HEK293 (cell line): ENCODE measurements at regions not wholly inside any gene's neighbourhood (a gene's known extent, or its start where the extent isn't known, plus 50 kb on each side); places are given as distances from the start of the nearest gene placed in this dataset.

ENCODE experiments used
- CTCF ChIA-PET: fragments of 350-600 bp; formaldehyde crosslinking; extraction: SDS; loops from one replicate; lab custom pipeline; 2021; ENCODE audit warnings: antibody characterized with exemption; lab: Yijun Ruan, JAX
- POLR2A ChIA-PET: fragments of 300-600 bp; formaldehyde crosslinking; extraction: SDS; loops from one replicate; lab custom pipeline; 2020; ENCODE audit warnings: antibody characterized with exemption, inconsistent platforms; lab: Yijun Ruan, JAX
- H3K27ac ChIP-seq: fragments of 200-500 bp; sonication (Bioruptor generic); 2 replicates; pipeline ENCODE4 v1.5.1; 2014; ENCODE audit warnings: low read depth, low read length, control low read depth, inconsistent platforms; ENCODE audit errors: extremely low read depth
- H3K36me3 ChIP-seq, 2 experiments: fragments of 200-500 bp in 1 of 2; sonication (Bioruptor generic) in 1 of 2; 1 replicate in 1 of 2; 2 replicates in 1 of 2; pipeline ENCODE4 v1.5.1; 2014 to 2017; ENCODE audit warnings: inconsistent platforms in 2 of 2, low read length in 2 of 2; ENCODE audit not compliant: control insufficient read depth in 2 of 2, insufficient read depth in 1 of 2
- H3K4me1 ChIP-seq: fragments of 200-500 bp; sonication (Bioruptor generic); 2 replicates; pipeline ENCODE4 v1.5.1; 2014; ENCODE audit warnings: mild to moderate bottlenecking, low read length, inconsistent platforms; ENCODE audit not compliant: control insufficient read depth, insufficient read depth
- H3K4me3 ChIP-seq: 2 replicates; pipeline ENCODE4 v1.5.1; 2011; ENCODE audit warnings: low read depth, mild to moderate bottlenecking, control low read depth, low read length, moderate library complexity
- H3K9me3 ChIP-seq: fragments of 200-500 bp; sonication (Bioruptor generic); 2 replicates; pipeline ENCODE4 v1.5.1; 2014; ENCODE audit warnings: low read depth, low read length, inconsistent platforms; ENCODE audit not compliant: control insufficient read depth, insufficient read depth
- BCL11A ChIP-seq: fragments of 450-650 bp; formaldehyde crosslinking; IDR thresholded peaks from 2 replicates; pipeline ENCODE4 v1.5.1; 2016; ENCODE audit warnings: low read depth, missing biosample characterization, missing genetic modification characterization
- GLI2 ChIP-seq: fragments of 450-650 bp; formaldehyde crosslinking; IDR thresholded peaks from 2 replicates; pipeline ENCODE4; 2017; ENCODE audit warnings: missing biosample characterization, missing genetic modification characterization, low read depth, borderline replicate concordance
- GLIS1 ChIP-seq: fragments of 450-650 bp; formaldehyde crosslinking; IDR thresholded peaks from 2 replicates; pipeline ENCODE4 v1.5.1; 2016; ENCODE audit warnings: missing biosample characterization, missing genetic modification characterization
- KLF10 ChIP-seq: fragments of 450-650 bp; IDR thresholded peaks from 2 replicates; pipeline ENCODE4 v1.5.1; 2018; ENCODE audit warnings: missing biosample characterization, mild to moderate bottlenecking, missing genetic modification characterization
- WT1 ChIP-seq: fragments of 450-650 bp; formaldehyde crosslinking; IDR thresholded peaks from 2 replicates; pipeline ENCODE4 v1.5.1; 2016; ENCODE audit warnings: missing biosample characterization, missing genetic modification characterization
- ZBTB21 ChIP-seq: fragments of 450-650 bp; formaldehyde crosslinking; IDR thresholded peaks from 2 replicates; pipeline ENCODE4 v1.5.1; 2017; ENCODE audit warnings: missing biosample characterization, missing genetic modification characterization
- ZBTB48 ChIP-seq: fragments of 450-650 bp; formaldehyde crosslinking; IDR thresholded peaks from 2 replicates; pipeline ENCODE4 v1.5.1; 2016; ENCODE audit warnings: missing biosample characterization, missing genetic modification characterization
- ZNF148 ChIP-seq: fragments of 450-650 bp; formaldehyde crosslinking; IDR thresholded peaks from 2 replicates; pipeline ENCODE4 v1.5.0; 2017; ENCODE audit warnings: missing biosample characterization, missing genetic modification characterization, borderline replicate concordance
- ZNF169 ChIP-seq: fragments of 450-650 bp; formaldehyde crosslinking; IDR thresholded peaks from 2 replicates; pipeline ENCODE4 v1.5.1; 2016; ENCODE audit warnings: missing biosample characterization, missing genetic modification characterization
- ZNF221 ChIP-seq: fragments of 450-650 bp; formaldehyde crosslinking; IDR thresholded peaks from 2 replicates; pipeline ENCODE4 v1.5.1; 2017; ENCODE audit warnings: missing biosample characterization, missing genetic modification characterization, borderline replicate concordance
- ZNF223 ChIP-seq: fragments of 450-650 bp; formaldehyde crosslinking; IDR thresholded peaks from 2 replicates; pipeline ENCODE4 v1.5.1; 2016; ENCODE audit warnings: missing biosample characterization, missing genetic modification characterization
- ZNF26 ChIP-seq: fragments of 450-650 bp; formaldehyde crosslinking; IDR thresholded peaks from 2 replicates; pipeline ENCODE4 v1.5.1; 2016; ENCODE audit warnings: missing biosample characterization, missing genetic modification characterization
- ZNF324 ChIP-seq: fragments of 450-650 bp; formaldehyde crosslinking; IDR thresholded peaks from 2 replicates; pipeline ENCODE4 v1.5.1; 2016; ENCODE audit warnings: missing biosample characterization, missing genetic modification characterization
- ZNF350 ChIP-seq: fragments of 450-650 bp; formaldehyde crosslinking; IDR thresholded peaks from 2 replicates; pipeline ENCODE4 v1.5.0; 2017; ENCODE audit warnings: missing biosample characterization, mild to moderate bottlenecking, missing genetic modification characterization
- ZNF354C ChIP-seq: fragments of 450-650 bp; formaldehyde crosslinking; IDR thresholded peaks from 2 replicates; pipeline ENCODE4 v1.5.1; 2016; ENCODE audit warnings: missing biosample characterization, missing genetic modification characterization, low read depth, borderline replicate concordance
- ZNF394 ChIP-seq: fragments of 450-650 bp; formaldehyde crosslinking; IDR thresholded peaks from 2 replicates; pipeline ENCODE4 v1.5.1; 2016; ENCODE audit warnings: missing biosample characterization, missing genetic modification characterization, mild to moderate bottlenecking, moderate library complexity, borderline replicate concordance
- ZNF404 ChIP-seq: fragments of 450-650 bp; formaldehyde crosslinking; IDR thresholded peaks from 2 replicates; pipeline ENCODE4 v1.5.1; 2017; ENCODE audit warnings: missing biosample characterization, missing genetic modification characterization
- ZNF530 ChIP-seq: fragments of 450-650 bp; formaldehyde crosslinking; IDR thresholded peaks from 2 replicates; pipeline ENCODE4 v1.5.1; 2016; ENCODE audit warnings: low read depth, missing biosample characterization, missing genetic modification characterization
- ZNF560 ChIP-seq: fragments of 450-650 bp; formaldehyde crosslinking; IDR thresholded peaks from 2 replicates; pipeline ENCODE4 v1.5.1; 2017; ENCODE audit warnings: missing biosample characterization, missing genetic modification characterization, borderline replicate concordance
- ZNF596 ChIP-seq: fragments of 450-650 bp; IDR thresholded peaks from 2 replicates; pipeline ENCODE4 v1.5.0; 2018; ENCODE audit warnings: missing biosample characterization, mild to moderate bottlenecking, missing genetic modification characterization, moderate library complexity
- ZNF692 ChIP-seq: fragments of 450-650 bp; formaldehyde crosslinking; IDR thresholded peaks from 2 replicates; pipeline ENCODE4 v1.5.1; 2016; ENCODE audit warnings: missing biosample characterization, missing genetic modification characterization
- ZSCAN23 ChIP-seq: fragments of 450-650 bp; formaldehyde crosslinking; IDR thresholded peaks from 2 replicates; pipeline ENCODE4 v1.5.1; 2016; ENCODE audit warnings: missing biosample characterization, missing genetic modification characterization

GRCh38 chr5:53219174-53219573 lies 109.6 kb upstream of the MOCS2 start:
- Histone ChIP-seq H3K4me1 (no peaks in the 10 kb centered on the region), H3K9me3 (no peaks in the 10 kb centered on the region), H3K4me3 (no peak overlapping the region), H3K36me3 (no peaks in the 10 kb centered on the region), H3K27ac (no peak overlapping the region)
- POLR2A ChIA-PET, result no interaction called here
- TF ChIP-seq ZNF26 (tag by site-specific recombination) (no peak), ZSCAN23 (tag by site-specific recombination) (no peak), ZNF530 (tag by site-specific recombination) (no peak), ZNF148 (tag by site-specific recombination) (no peak), ZNF354C (tag by site-specific recombination) (no peak), ZNF223 (no peak), WT1 (tag by site-specific recombination) (no peak), GLIS1 (tag by site-specific recombination) (no peak), ZBTB48 (tag by site-specific recombination) (no peak), BCL11A (no peak), ZNF394 (tag by site-specific recombination) (no peak), ZBTB21 (tag by site-specific recombination) (no peak), ZNF596 (tag by site-specific recombination) (no peak)
- CTCF ChIA-PET, result no interaction called here

GRCh38 chr5:53219610-53220009 lies 110.1 kb upstream of the MOCS2 start:
- CTCF ChIA-PET, result no interaction called here
- Histone ChIP-seq H3K9me3 (no peaks in the 10 kb centered on the region), H3K27ac (no peak overlapping the region), H3K4me1 (no peaks in the 10 kb centered on the region), H3K4me3 (no peak overlapping the region), H3K36me3 (no peaks in the 10 kb centered on the region)
- POLR2A ChIA-PET, result no interaction called here
- TF ChIP-seq ZNF560 (no peak), ZNF324 (tag by site-specific recombination) (no peak), ZNF169 (tag by site-specific recombination) (no peak), KLF10 (no peak), GLI2 (tag by site-specific recombination) (no peak), ZNF221 (tag by site-specific recombination) (no peak), ZNF350 (tag by site-specific recombination) (no peak), ZNF692 (no peak), ZNF404 (tag by site-specific recombination) (no peak)
